Left renal pelvis (tissue), 4 donors: ENCODE measurements at regions not wholly inside any gene's neighbourhood (a gene's known extent, or its start where the extent isn't known, plus 50 kb on each side); places are given as distances from the start of the nearest gene placed in this dataset.
"Not testable (repeated sequence)": the region's sequence is repeated elsewhere in the genome, so short reads cannot be mapped to it uniquely, and the experiment has no call there.

Source experiments
- DNase-seq, 4 donors: peaks; one replicate each; pipeline ENCODE4 v3.0.0-alpha.2; 2013; ENCODE audit warnings: low read depth in 4 of 4, low spot score in 3 of 4

- DNase-seq, result no peak
Observed at GRCh38 chr14:106729551-106729950, 1203.2 kb downstream of the TMEM121 start.

GRCh38 chr14:106733771-106734170 is 1207.4 kb downstream of the TMEM121 start:
- DNase-seq, result no peak

- no peak for DNase-seq
Observed at GRCh38 chr14:106737021-106737420, 1210.6 kb downstream of the TMEM121 start.

- DNase-seq, result no peak
Observed at GRCh38 chr14:106738075-106738474, 1211.7 kb downstream of the TMEM121 start.

GRCh38 chr14:106738598-106739258 is 1212.3 kb downstream of the TMEM121 start:
- DNase-seq, result not testable (repeated sequence)

GRCh38 chr14:106741086-106741827 is 1214.9 kb downstream of the TMEM121 start:
- DNase-seq, result not testable (repeated sequence)

GRCh38 chr14:106745016-106745767 is 1218.8 kb downstream of the TMEM121 start:
- DNase-seq, result not testable (repeated sequence)

GRCh38 chr14:106750089-106750488 is 1223.7 kb downstream of the TMEM121 start:
- not testable (repeated sequence) for DNase-seq

- DNase-seq, result not testable (repeated sequence)
Observed at GRCh38 chr14:106753751-106754150, 1227.4 kb downstream of the TMEM121 start.

GRCh38 chr14:106757444-106757843 is 1231.1 kb downstream of the TMEM121 start:
- not testable (repeated sequence) for DNase-seq

- DNase-seq, result not testable (repeated sequence)
Observed at GRCh38 chr14:106761886-106762816, 1235.8 kb downstream of the TMEM121 start.

- not testable (repeated sequence) for DNase-seq
Observed at GRCh38 chr14:106764968-106765369, 1238.6 kb downstream of the TMEM121 start.

- DNase-seq, result no peak
Observed at GRCh38 chr14:106766145-106766544, 1239.8 kb downstream of the TMEM121 start.

GRCh38 chr14:106766551-106767277 is 1240.3 kb downstream of the TMEM121 start:
- not testable (repeated sequence) for DNase-seq

GRCh38 chr14:106768230-106768629 is 1241.8 kb downstream of the TMEM121 start:
- not testable (repeated sequence) for DNase-seq

GRCh38 chr14:106768972-106769700 is 1242.8 kb downstream of the TMEM121 start:
- DNase-seq, result not testable (repeated sequence)

- not testable (repeated sequence) for DNase-seq
Observed at GRCh38 chr14:106770158-106770672, 1243.8 kb downstream of the TMEM121 start.

- not testable (repeated sequence) for DNase-seq
Observed at GRCh38 chr14:106774889-106775480, 1248.6 kb downstream of the TMEM121 start.
